ENCODE measurements at regions not wholly inside any gene's neighbourhood (a gene's known extent, or its start where the extent isn't known, plus 50 kb on each side); places are given as distances from the start of the nearest gene placed in this dataset.

DNA sequence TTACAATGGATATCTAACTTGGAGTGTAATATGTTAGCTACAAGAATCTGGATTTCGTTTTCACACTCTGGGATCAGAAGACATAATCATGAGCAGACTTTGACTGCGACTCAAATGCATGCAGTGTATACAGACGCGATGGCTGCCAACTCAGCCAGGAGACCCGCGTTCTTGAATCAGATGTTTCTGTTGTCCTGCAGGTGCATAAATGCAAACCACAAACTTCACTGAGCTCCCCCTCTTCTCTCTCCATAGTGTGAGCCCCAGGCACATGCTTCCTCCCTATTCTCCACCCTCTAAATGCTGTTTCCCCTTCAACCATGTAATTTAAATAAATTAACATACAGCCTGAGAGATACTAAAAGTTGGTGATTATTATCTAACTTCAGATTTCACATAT lies 347.9 kb downstream of the DCHS2 start:
- intact Hi-C loops (cut with DNase I; ENCODE audit: low total_unique reads): no loop called here
- Histone ChIP-seq H3K27ac (no peak overlapping the region), H3K36me3 (no peaks in the 10 kb centered on the region), H3K4me1 (no peaks in the 10 kb centered on the region), H3K9me3 (no peaks in the 10 kb centered on the region), H3K27me3 (no peaks in the 10 kb centered on the region), H3K4me3 (no peak overlapping the region)
- TF ChIP-seq POLR2AphosphoS5 (IDR thresholded peaks at IDR 0.05): no peak
- no peak for TF ChIP-seq EP300 (IDR thresholded peaks at IDR 0.05)
- TF ChIP-seq, protein P1, sequence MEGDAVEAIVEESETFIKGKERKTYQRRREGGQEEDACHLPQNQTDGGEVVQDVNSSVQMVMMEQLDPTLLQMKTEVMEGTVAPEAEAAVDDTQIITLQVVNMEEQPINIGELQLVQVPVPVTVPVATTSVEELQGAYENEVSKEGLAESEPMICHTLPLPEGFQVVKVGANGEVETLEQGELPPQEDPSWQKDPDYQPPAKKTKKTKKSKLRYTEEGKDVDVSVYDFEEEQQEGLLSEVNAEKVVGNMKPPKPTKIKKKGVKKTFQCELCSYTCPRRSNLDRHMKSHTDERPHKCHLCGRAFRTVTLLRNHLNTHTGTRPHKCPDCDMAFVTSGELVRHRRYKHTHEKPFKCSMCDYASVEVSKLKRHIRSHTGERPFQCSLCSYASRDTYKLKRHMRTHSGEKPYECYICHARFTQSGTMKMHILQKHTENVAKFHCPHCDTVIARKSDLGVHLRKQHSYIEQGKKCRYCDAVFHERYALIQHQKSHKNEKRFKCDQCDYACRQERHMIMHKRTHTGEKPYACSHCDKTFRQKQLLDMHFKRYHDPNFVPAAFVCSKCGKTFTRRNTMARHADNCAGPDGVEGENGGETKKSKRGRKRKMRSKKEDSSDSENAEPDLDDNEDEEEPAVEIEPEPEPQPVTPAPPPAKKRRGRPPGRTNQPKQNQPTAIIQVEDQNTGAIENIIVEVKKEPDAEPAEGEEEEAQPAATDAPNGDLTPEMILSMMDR (IDR thresholded peaks at IDR 0.05): no peak
- no peak for TF ChIP-seq POLR2A (IDR thresholded peaks at IDR 0.05)
- DNase-seq: no peak
- 69 to 82% (median 81%) methylated on average over 6 of the region's 6 CpGs for WGBS, 5 donors

DNA sequence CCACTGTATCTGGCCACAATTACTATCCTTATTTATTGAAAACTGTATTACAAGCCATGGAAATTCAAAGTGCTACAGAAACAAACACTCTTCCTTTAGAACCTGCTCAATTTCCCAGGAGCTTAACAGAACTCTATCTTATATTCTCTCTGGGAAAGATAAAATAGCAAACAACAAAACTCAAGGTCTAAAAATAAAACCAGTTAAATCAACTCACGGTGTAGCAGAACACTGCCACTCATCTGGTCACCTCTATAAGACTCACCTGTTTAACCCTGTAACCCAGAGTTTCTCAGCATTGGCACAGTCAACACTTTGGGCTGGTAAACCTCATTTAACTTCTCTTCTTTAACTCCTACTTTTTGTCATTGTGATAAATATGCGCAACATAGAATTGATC lies 348.9 kb downstream of the DCHS2 start:
- Histone ChIP-seq H3K9me3 (no peaks in the 10 kb centered on the region), H3K36me3 (no peaks in the 10 kb centered on the region), H3K27me3 (no peaks in the 10 kb centered on the region), H3K27ac (no peak overlapping the region), H3K4me3 (no peak overlapping the region), H3K4me1 (no peaks in the 10 kb centered on the region)
- intact Hi-C loops (cut with DNase I; ENCODE audit: low total_unique reads): no loop called here
- TF ChIP-seq, protein P1 (IDR thresholded peaks at IDR 0.05): no peak
- TF ChIP-seq EP300 (IDR thresholded peaks at IDR 0.05) (no peak), POLR2AphosphoS5 (IDR thresholded peaks at IDR 0.05) (no peak), POLR2A (IDR thresholded peaks at IDR 0.05) (no peak)
- no peak for DNase-seq
- 65 to 80% (median 77%) methylated on average over 2 of the region's 2 CpGs for WGBS, 5 donors

DNA sequence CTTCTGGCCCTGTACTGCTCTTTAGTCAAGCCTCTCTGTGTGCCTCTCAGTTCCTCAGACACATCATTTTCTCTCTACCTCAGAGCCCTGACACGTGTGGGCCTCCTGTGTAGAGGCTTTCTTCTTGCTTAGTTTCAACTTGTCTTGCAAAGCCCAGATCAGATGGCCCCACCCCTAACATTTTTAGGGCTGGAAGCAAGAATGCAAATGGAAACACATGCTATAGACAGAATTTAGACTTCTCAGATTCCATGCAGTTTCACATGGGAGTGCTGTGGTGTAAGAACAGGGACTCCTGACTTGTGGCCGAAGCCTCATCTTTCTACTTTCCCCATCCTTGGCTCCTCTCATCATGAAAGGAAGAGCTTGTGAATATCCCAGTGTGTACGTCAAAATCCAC lies 350.7 kb downstream of the DCHS2 start:
- H3K27ac ChIP-seq: no peak overlapping the region
- no peak for DNase-seq

DNA sequence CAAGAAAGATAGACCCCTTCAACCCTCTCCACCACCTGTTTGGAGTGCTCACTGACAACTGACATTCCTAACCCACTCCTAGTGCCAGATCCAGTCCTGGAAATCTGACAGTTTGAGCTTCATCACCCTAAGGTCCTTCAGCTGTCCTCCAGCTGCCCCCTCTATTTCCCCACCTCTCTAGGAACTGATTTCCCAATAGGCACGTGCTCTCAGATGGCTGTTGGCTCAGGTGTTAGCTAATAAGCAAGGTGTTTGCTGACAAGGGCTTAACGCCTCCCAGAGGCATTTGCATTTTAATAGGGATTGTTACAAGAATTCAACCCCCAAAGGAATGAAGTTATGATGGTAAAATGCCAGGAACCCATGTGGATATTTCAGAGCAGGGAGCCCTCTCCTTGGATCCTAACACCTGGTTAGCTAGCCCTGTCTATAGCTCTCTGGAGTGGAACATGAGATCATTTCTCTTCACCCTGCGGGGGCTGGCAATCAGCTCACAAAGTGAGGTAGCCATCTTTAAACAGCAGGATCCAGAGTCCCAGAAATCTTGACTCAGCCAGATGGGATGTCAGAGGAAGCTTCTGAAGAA lies 348.5 kb upstream of the SFRP2 start:
- Histone ChIP-seq H3K36me3 (no peaks in the 10 kb centered on the region), H3K27ac (no peak overlapping the region), H3K27me3 (no peaks in the 10 kb centered on the region), H3K4me1 (no peaks in the 10 kb centered on the region), H3K9me3 (no peaks in the 10 kb centered on the region), H3K4me3 (no peak overlapping the region)
- intact Hi-C loops (cut with DNase I; ENCODE audit: low total_unique reads): no loop called here
- 42 to 61% (median 49%) methylated on average over 3 of the region's 3 CpGs for WGBS, 5 donors
- no peak for TF ChIP-seq POLR2AphosphoS5 (IDR thresholded peaks at IDR 0.05)
- no peak for TF ChIP-seq POLR2A (IDR thresholded peaks at IDR 0.05)
- no peak for TF ChIP-seq EP300 (IDR thresholded peaks at IDR 0.05)
- TF ChIP-seq, protein P1 (IDR thresholded peaks at IDR 0.05): no peak
- no peak for DNase-seq

More for the DNA sequence above, 350.7 kb downstream of the DCHS2 start:
- Histone ChIP-seq H3K27me3 (no peaks in the 10 kb centered on the region), H3K4me1 (no peaks in the 10 kb centered on the region), H3K9me3 (no peaks in the 10 kb centered on the region), H3K4me3 (no peak overlapping the region), H3K36me3 (no peaks in the 10 kb centered on the region)
- TF ChIP-seq POLR2AphosphoS5 (IDR thresholded peaks at IDR 0.05): no peak
- no peak for TF ChIP-seq POLR2A (IDR thresholded peaks at IDR 0.05)
- TF ChIP-seq EP300 (IDR thresholded peaks at IDR 0.05): no peak
- TF ChIP-seq, protein P1 (IDR thresholded peaks at IDR 0.05): no peak
- WGBS, 5 donors: 58 to 85% (median 71%) methylated on average over 3 of the region's 3 CpGs
- intact Hi-C loops (cut with DNase I; ENCODE audit: low total_unique reads): no loop called here
